H1 (cell line): ENCODE measurements at regions not wholly inside any gene's neighbourhood (a gene's known extent, or its start where the extent isn't known, plus 50 kb on each side); places are given as distances from the start of the nearest gene placed in this dataset.

Experiments used
- CTCF ChIA-PET: fragments of 300-600 bp; sonication (Branson Sonifier 250); formaldehyde crosslinking; loops from one replicate; lab custom pipeline; 2021; ENCODE audit not compliant: partially characterized antibody; lab: Charles Lee
- POLR2A ChIA-PET: fragments of 300-600 bp; sonication (Branson Sonifier 250); formaldehyde crosslinking; loops from one replicate; lab custom pipeline; 2021; ENCODE audit warnings: inconsistent platforms; ENCODE audit not compliant: partially characterized antibody; lab: Charles Lee
- DNase-seq, 2 experiments: peaks; one replicate each; pipeline versions ENCODE4 v3.0.0 to v3.0.0-alpha.2; 2010 to 2022; ENCODE audit warnings: low spot score in 2 of 2, low read depth in 1 of 2, mixed read lengths in 1 of 2
- FAIRE-seq: peaks from 2 replicates; lab custom pipeline; 2011; peaks lifted over from hg19 to GRCh38; lab: Jason Lieb, UNC
- H2AFZ ChIP-seq: 2 replicates; pipeline ENCODE4 v1.8.1; 2012; ENCODE audit warnings: low read length, inconsistent platforms
- H2AK5ac ChIP-seq: 2 replicates; pipeline ENCODE4 v1.6.1; 2013; ENCODE audit warnings: low read depth, low read length
- H2BK120ac ChIP-seq: replicated peaks from 2 replicates; pipeline ENCODE3; 2013; ENCODE audit warnings: low read depth, low read length, inconsistent platforms
- H2BK12ac ChIP-seq: 2 replicates; pipeline ENCODE4 v1.6.1; 2013; ENCODE audit warnings: low read depth, low read length
- H2BK15ac ChIP-seq: 2 replicates; pipeline ENCODE4 v1.6.1; 2013; ENCODE audit warnings: low read length
- H2BK20ac ChIP-seq: 2 replicates; pipeline ENCODE4 v1.6.1; 2013; ENCODE audit warnings: low read length
- H2BK5ac ChIP-seq: 2 replicates; pipeline ENCODE4 v1.6.1; 2013; ENCODE audit warnings: low read depth, low read length
- H3K14ac ChIP-seq: 2 replicates; pipeline ENCODE4 v1.6.1; 2013; ENCODE audit warnings: inconsistent platforms; ENCODE audit not compliant: insufficient read length
- H3K18ac ChIP-seq: 2 replicates; pipeline ENCODE4 v1.6.1; 2013; ENCODE audit warnings: low read length; ENCODE audit errors: extremely low read depth
- H3K23ac ChIP-seq: 2 replicates; pipeline ENCODE4 v1.6.1; 2013; ENCODE audit warnings: inconsistent platforms; ENCODE audit not compliant: insufficient read length
- H3K23me2 ChIP-seq: 2 replicates; pipeline ENCODE4 v1.6.1; 2013; ENCODE audit warnings: low read depth, low read length
- H3K27ac ChIP-seq: 2 replicates; pipeline ENCODE4 v1.6.1; 2011; ENCODE audit warnings: low read depth, low read length, inconsistent platforms
- H3K27me3 ChIP-seq, 4 experiments: replicated peaks in 1 of 4; 1 replicate in 1 of 4; 2 replicates in 3 of 4; pipeline versions ENCODE4 v1.6.1 to v1.8.1; 2011 to 2013; ENCODE audit warnings: low read length in 3 of 4, mild to moderate bottlenecking in 3 of 4, inconsistent platforms in 2 of 4, mixed read lengths in 2 of 4, moderate library complexity in 1 of 4; ENCODE audit not compliant: control insufficient read depth in 3 of 4, insufficient read depth in 3 of 4; ENCODE audit errors: extremely low read depth in 1 of 4
- H3K36me3 ChIP-seq, 4 experiments: 2 replicates each; pipeline versions ENCODE4 v1.6.1 to v1.8.1; 2011 to 2013; ENCODE audit warnings: mild to moderate bottlenecking in 4 of 4, low read length in 3 of 4, moderate library complexity in 2 of 4, control low read depth in 1 of 4, inconsistent platforms in 1 of 4; ENCODE audit not compliant: insufficient read depth in 4 of 4, control insufficient read depth in 2 of 4
- H3K4ac ChIP-seq: replicated peaks from 2 replicates; pipeline ENCODE3; 2013; ENCODE audit warnings: low read length, low read depth, mixed read lengths, inconsistent platforms; ENCODE audit not compliant: insufficient read length
- H3K4me1 ChIP-seq, 4 experiments: replicated peaks in 1 of 4; 1 replicate in 1 of 4; 2 replicates in 3 of 4; pipeline versions ENCODE4 v1.6.1 to v1.8.1; 2011 to 2013; ENCODE audit warnings: low read length in 3 of 4, inconsistent platforms in 2 of 4, mixed read lengths in 1 of 4; ENCODE audit not compliant: insufficient read depth in 4 of 4, control insufficient read depth in 3 of 4
- H3K4me2 ChIP-seq, 2 experiments: 2 replicates each; pipeline versions ENCODE4 v1.6.1 to v1.8.1; 2011 to 2013; ENCODE audit warnings: low read depth in 2 of 2, low read length in 2 of 2, control low read depth in 1 of 2, inconsistent platforms in 1 of 2, mild to moderate bottlenecking in 1 of 2; ENCODE audit not compliant: insufficient read depth in 1 of 2
- H3K4me3 ChIP-seq, 4 experiments: fragments of 200-600, 300-600 bp in 1 of 4; sonication (generic), shearing (Covaris generic), sonication (Bioruptor Twin) in 1 of 4; 2 replicates each; pipeline versions ENCODE4 v1.5.1 to v1.8.1; 2011 to 2016; ENCODE audit warnings: low read length in 4 of 4, low read depth in 3 of 4, control low read depth in 2 of 4, inconsistent platforms in 2 of 4, mild to moderate bottlenecking in 2 of 4, mixed read lengths in 1 of 4, moderate library complexity in 1 of 4; ENCODE audit not compliant: insufficient read depth in 2 of 4; ENCODE audit errors: extremely low read depth in 1 of 4
- H3K56ac ChIP-seq: replicated peaks from 2 replicates; pipeline ENCODE3; 2013; ENCODE audit warnings: low read depth, mild to moderate bottlenecking, mixed read lengths, low read length, inconsistent platforms; ENCODE audit not compliant: insufficient read length
- H3K79me1 ChIP-seq: 2 replicates; pipeline ENCODE4 v1.6.1; 2013; ENCODE audit warnings: low read depth, low read length, control low read depth
- H3K79me2 ChIP-seq, 2 experiments: 2 replicates each; pipeline versions ENCODE4 v1.6.1 to v1.8.1; 2012 to 2013; ENCODE audit warnings: low read length in 2 of 2, mild to moderate bottlenecking in 2 of 2, inconsistent platforms in 1 of 2; ENCODE audit not compliant: insufficient read depth in 2 of 2, control insufficient read depth in 1 of 2
- H3K9ac ChIP-seq, 4 experiments: replicated peaks in 1 of 4; 1 replicate in 1 of 4; 2 replicates in 3 of 4; pipeline versions ENCODE4 v1.6.1 to v1.8.1; 2011 to 2013; ENCODE audit warnings: low read depth in 3 of 4, low read length in 3 of 4, control low read depth in 2 of 4, mild to moderate bottlenecking in 2 of 4, moderate library complexity in 2 of 4, inconsistent platforms in 1 of 4; ENCODE audit errors: extremely low read depth in 1 of 4
- H3K9me3 ChIP-seq, 2 experiments: 2 replicates each; pipeline versions ENCODE4 v1.6.1 to v1.8.1; 2012 to 2013; ENCODE audit warnings: mild to moderate bottlenecking in 2 of 2, moderate library complexity in 2 of 2, control low read depth in 1 of 2, inconsistent platforms in 1 of 2, low read depth in 1 of 2, low read length in 1 of 2, mixed read lengths in 1 of 2; ENCODE audit not compliant: insufficient read depth in 2 of 2
- H4K20me1 ChIP-seq, 2 experiments: replicated peaks in 1 of 2; 2 replicates each; pipeline versions ENCODE3 to v1.8.1; 2011 to 2013; ENCODE audit warnings: inconsistent platforms in 2 of 2, low read length in 2 of 2, mild to moderate bottlenecking in 1 of 2; ENCODE audit not compliant: insufficient read depth in 2 of 2, control insufficient read depth in 1 of 2
- H4K5ac ChIP-seq: 2 replicates; pipeline ENCODE4 v1.6.1; 2013; ENCODE audit warnings: low read length, low read depth, mixed read lengths, inconsistent platforms; ENCODE audit not compliant: insufficient read length
- H4K8ac ChIP-seq: 2 replicates; pipeline ENCODE4 v1.8.0; 2013; ENCODE audit warnings: mild to moderate bottlenecking, moderate library complexity, low read length, inconsistent platforms; ENCODE audit not compliant: insufficient read depth; ENCODE audit errors: extremely low read depth
- H4K91ac ChIP-seq: replicated peaks from 2 replicates; pipeline ENCODE3; 2013; ENCODE audit warnings: low read length, mixed read lengths, inconsistent platforms; ENCODE audit not compliant: insufficient read length
- NRF1 ChIP-seq: IDR thresholded peaks from 2 replicates; pipeline ENCODE4 v1.6.1; 2011; ENCODE audit warnings: mild to moderate bottlenecking, low read depth, low read length, improper control_type of control experiment
- PHF8 ChIP-seq: fragments of 200-600 bp; sonication (generic); conservative IDR thresholded peaks from 2 replicates; pipeline ENCODE4 v1.7.1; 2012; ENCODE audit warnings: low read depth, mild to moderate bottlenecking, inconsistent platforms, low read length, moderate library complexity
- RFX5 ChIP-seq: IDR thresholded peaks from 2 replicates; pipeline ENCODE4 v1.6.1; 2011; ENCODE audit warnings: low read depth, low read length, improper control_type of control experiment, borderline replicate concordance
- RXRA ChIP-seq: IDR thresholded peaks from 2 replicates; pipeline ENCODE4 v1.6.1; 2011; ENCODE audit warnings: low read depth, mild to moderate bottlenecking, low read length, moderate library complexity; ENCODE audit not compliant: insufficient read depth
- SUZ12 ChIP-seq: fragments of 200-600 bp; sonication (generic); IDR thresholded peaks from 2 replicates; pipeline ENCODE4 v1.6.1; 2012; ENCODE audit warnings: mild to moderate bottlenecking, inconsistent platforms, low read length, moderate library complexity, mixed read lengths
- WGBS, 2 experiments: shearing (Covaris generic) in 1 of 2; methylation state at CpG; one replicate each; pipeline versions ENCODE4 v1.1.6 to v1.1.7; 2013 to 2015; ENCODE audit warnings: low lambda C conversion rate in 2 of 2, mixed read lengths in 2 of 2, inconsistent platforms in 1 of 2, low coverage in 1 of 2, missing lambda C conversion rate in 1 of 2; ENCODE audit not compliant: insufficient replicate concordance in 2 of 2, insufficient coverage in 1 of 2, insufficient read length in 1 of 2; ENCODE audit errors: extremely low coverage in 1 of 2, missing lambda C conversion rate in 1 of 2; 5-methylcytosine and 5-hydroxymethylcytosine counted together
- TF ChIP-seq, protein P1 (sequence below), 3 experiments: IDR thresholded peaks; 1 replicate in 2 of 3; 2 replicates in 1 of 3; pipeline versions ENCODE4 v1.5.1 to v1.6.1; 2011; ENCODE audit warnings: low read length in 3 of 3, mild to moderate bottlenecking in 3 of 3, inconsistent platforms in 2 of 3, low read depth in 1 of 3, moderate library complexity in 1 of 3; ENCODE audit not compliant: insufficient read depth in 1 of 3; ENCODE audit errors: control extremely low read depth in 1 of 3

DNA sequence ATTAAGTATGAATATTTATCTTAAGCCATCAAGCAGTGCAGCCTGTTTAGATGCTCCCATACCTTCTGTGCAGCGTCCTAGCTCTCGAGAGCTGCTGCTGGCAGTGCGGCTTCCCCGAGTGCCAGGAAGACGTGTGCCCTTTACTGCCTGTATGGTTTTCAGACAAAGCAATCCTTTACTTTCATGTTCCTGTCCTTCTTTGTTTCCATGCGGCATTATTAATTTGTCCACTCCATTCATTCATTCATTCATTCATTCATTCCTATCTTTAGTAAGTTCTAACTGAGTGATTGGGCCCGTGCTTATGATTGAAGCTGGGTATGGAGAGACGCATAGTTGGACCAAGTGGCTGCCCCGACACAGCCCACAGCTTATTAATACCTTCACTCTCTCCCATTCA lies 446.6 kb upstream of the HNRNPA3 start:
- Histone ChIP-seq H3K9ac (no peak overlapping the region), H3K27ac (no peak overlapping the region), H4K91ac (peak overlapping the region; percentile 58), H3K23me2 (no peaks in the 10 kb centered on the region), H4K5ac (no peak overlapping the region), H3K9me3 (no peaks in the 10 kb centered on the region), H2BK15ac (no peak overlapping the region), H3K79me1 (no peaks in the 10 kb centered on the region), H2AFZ (no peak overlapping the region), H2BK20ac (peak overlapping the region; percentile 63; the same call in 1 of the 2 replicates), H3K14ac (no peak overlapping the region), H3K4me2 (no peak overlapping the region), H2BK12ac (0 out of 2 replicates have a peak overlapping the region, but pooled peaks have one; percentile 56), H3K18ac (no peak overlapping the region), H2BK5ac (no peak overlapping the region), H3K4me1 (peaks cover 7 to 32% (median 21%) of the 10 kb centered on the region in 4 experiments; a peak in 6 of 7 replicates), H2AK5ac (no peak overlapping the region; the same call in 1 of the 2 replicates), H3K27me3 (no peaks in the 10 kb centered on the region), H3K23ac (no peak overlapping the region), H4K8ac (no peak overlapping the region), H2BK120ac (no peak overlapping the region), H3K4me3 (no peak overlapping the region), H3K4ac (no peak overlapping the region), H3K36me3 (no peaks in the 10 kb centered on the region), H4K20me1 (no peaks in the 10 kb centered on the region), H3K56ac (no peak overlapping the region), H3K79me2 (no peaks in the 10 kb centered on the region)
- no peak for TF ChIP-seq RXRA
- TF ChIP-seq, protein P1, sequence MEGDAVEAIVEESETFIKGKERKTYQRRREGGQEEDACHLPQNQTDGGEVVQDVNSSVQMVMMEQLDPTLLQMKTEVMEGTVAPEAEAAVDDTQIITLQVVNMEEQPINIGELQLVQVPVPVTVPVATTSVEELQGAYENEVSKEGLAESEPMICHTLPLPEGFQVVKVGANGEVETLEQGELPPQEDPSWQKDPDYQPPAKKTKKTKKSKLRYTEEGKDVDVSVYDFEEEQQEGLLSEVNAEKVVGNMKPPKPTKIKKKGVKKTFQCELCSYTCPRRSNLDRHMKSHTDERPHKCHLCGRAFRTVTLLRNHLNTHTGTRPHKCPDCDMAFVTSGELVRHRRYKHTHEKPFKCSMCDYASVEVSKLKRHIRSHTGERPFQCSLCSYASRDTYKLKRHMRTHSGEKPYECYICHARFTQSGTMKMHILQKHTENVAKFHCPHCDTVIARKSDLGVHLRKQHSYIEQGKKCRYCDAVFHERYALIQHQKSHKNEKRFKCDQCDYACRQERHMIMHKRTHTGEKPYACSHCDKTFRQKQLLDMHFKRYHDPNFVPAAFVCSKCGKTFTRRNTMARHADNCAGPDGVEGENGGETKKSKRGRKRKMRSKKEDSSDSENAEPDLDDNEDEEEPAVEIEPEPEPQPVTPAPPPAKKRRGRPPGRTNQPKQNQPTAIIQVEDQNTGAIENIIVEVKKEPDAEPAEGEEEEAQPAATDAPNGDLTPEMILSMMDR (IDR thresholded peaks at IDR 0.05; ENCODE audit: control extremely low read depth in 1 of 3, insufficient read depth in 1 of 3, low read depth in 1 of 3, low read length in 3 of 3), result no peak
- no peak for TF ChIP-seq NRF1
- TF ChIP-seq PHF8, result no peak
- no peak for TF ChIP-seq RFX5
- no peak for TF ChIP-seq SUZ12
- CTCF ChIA-PET, result interaction anchor here (0.5 to 1.2 kb wide), 2 partner anchors 28 to 281 kb away, joined by 3 to 4 read pairs; no protein-coding TSS in a partner anchor
- FAIRE-seq, result no peak
- WGBS, 2 experiments, result 92% methylated on average over 9 of the region's 9 CpGs; no CpG with 5 or more reads in 1 of the 2 experiments
- DNase-seq, result no peak
- POLR2A ChIA-PET, result no interaction called here
